Smooth muscle cell (in vitro differentiated cells): ENCODE measurements at regions not wholly inside any gene's neighbourhood (a gene's known extent, or its start where the extent isn't known, plus 50 kb on each side); places are given as distances from the start of the nearest gene placed in this dataset.

Source experiments
- DNase-seq: peaks from one replicate; lab custom pipeline; 2025; ENCODE audit not compliant: unreplicated experiment; lab: John Stamatoyannopoulos, UW
- H2AFZ ChIP-seq: fragments of 200-600 bp; sonication (generic); 2 replicates; pipeline ENCODE4 v1.6.0; 2016; ENCODE audit warnings: antibody characterized with exemption, low read depth, mild to moderate bottlenecking
- H3F3A ChIP-seq: fragments of 200-600 bp; sonication (generic); 2 replicates; pipeline ENCODE4 v1.6.0; 2017; ENCODE audit warnings: antibody characterized with exemption, low read depth
- H3K27ac ChIP-seq: fragments of 200-600 bp; sonication (generic); 2 replicates; pipeline ENCODE4 v1.5.1; 2016; ENCODE audit warnings: low read depth, mild to moderate bottlenecking
- H3K27me3 ChIP-seq: fragments of 200-600 bp; sonication (generic); 2 replicates; pipeline ENCODE4 v1.6.1; 2016; ENCODE audit warnings: low read depth, mild to moderate bottlenecking
- H3K36me3 ChIP-seq: fragments of 200-600 bp; sonication (generic); 2 replicates; pipeline ENCODE4 v1.5.1; 2016; ENCODE audit warnings: low read depth
- H3K4me1 ChIP-seq: fragments of 200-600 bp; sonication (generic); 2 replicates; pipeline ENCODE4 v1.5.1; 2016; ENCODE audit warnings: low read depth
- H3K4me2 ChIP-seq: fragments of 200-600 bp; sonication (generic); 2 replicates; pipeline ENCODE4 v1.6.0; 2016; ENCODE audit warnings: mild to moderate bottlenecking
- H3K4me3 ChIP-seq: fragments of 200-600 bp; sonication (generic); 2 replicates; pipeline ENCODE4 v1.5.1; 2016; ENCODE audit warnings: mild to moderate bottlenecking
- H3K79me2 ChIP-seq: fragments of 200-600 bp; sonication (generic); 2 replicates; pipeline ENCODE4 v1.6.0; 2016; ENCODE audit warnings: low read depth, mild to moderate bottlenecking
- H3K9ac ChIP-seq: fragments of 200-600 bp; sonication (generic); 2 replicates; pipeline ENCODE4 v1.6.0; 2016; ENCODE audit warnings: low read depth
- H3K9me3 ChIP-seq: fragments of 200-600 bp; sonication (generic); replicated peaks from 2 replicates; pipeline ENCODE4 v1.5.1; 2016; ENCODE audit warnings: low read depth
- H4K20me1 ChIP-seq: fragments of 200-600 bp; sonication (generic); 2 replicates; pipeline ENCODE4 v1.6.0; 2016; ENCODE audit warnings: low read depth
- CTCF ChIP-seq: fragments of 200-600 bp; sonication (generic); IDR thresholded peaks from 2 replicates; pipeline ENCODE4 v1.5.1; 2017; ENCODE audit warnings: borderline replicate concordance, mild to moderate bottlenecking, antibody characterized with exemption; ENCODE audit not compliant: insufficient read depth, poor library complexity, severe bottlenecking
- whole genome bisulfite sequencing: methylation state at CpG from one replicate; pipeline ENCODE4 v1.1.7; 2016; ENCODE audit warnings: low lambda C conversion rate; 5-methylcytosine and 5-hydroxymethylcytosine counted together

- Histone ChIP-seq H3K79me2 (no peaks in the 10 kb centered on the region), H4K20me1 (no peaks in the 10 kb centered on the region), H3K27me3 (no peaks in the 10 kb centered on the region), H3K9ac (no peak overlapping the region), H3K4me1 (no peaks in the 10 kb centered on the region), H2AFZ (no peak overlapping the region), H3K4me3 (no peak overlapping the region), H3K36me3 (no peaks in the 10 kb centered on the region), H3F3A (no peaks in the 10 kb centered on the region), H3K4me2 (no peak overlapping the region), H3K27ac (no peak overlapping the region), H3K9me3 (no peaks in the 10 kb centered on the region)
- TF ChIP-seq CTCF: no peak
- 93% methylated on average over 6 of the region's 6 CpGs for WGBS
- DNase-seq: no peak
These were observed 1719.3 kb downstream of the HACE1 start for GRCh38 chr6:103140308-103141027.

GRCh38 chr6:103139377-103139776, 1720.3 kb downstream of the HACE1 start:
- no peak for DNase-seq
- no peak overlapping the region for H2AFZ ChIP-seq
- no peaks in the 10 kb centered on the region for H3K9me3 ChIP-seq
- H3K36me3 ChIP-seq: no peaks in the 10 kb centered on the region
- H3K79me2 ChIP-seq: no peaks in the 10 kb centered on the region
- H3K9ac ChIP-seq: no peak overlapping the region
- H3K27ac ChIP-seq: no peak overlapping the region
- no peak for TF ChIP-seq CTCF
- no peak overlapping the region for H3K4me2 ChIP-seq
- no peaks in the 10 kb centered on the region for H4K20me1 ChIP-seq
- H3F3A ChIP-seq: no peaks in the 10 kb centered on the region
- no peaks in the 10 kb centered on the region for H3K27me3 ChIP-seq
- H3K4me3 ChIP-seq: no peak overlapping the region
- H3K4me1 ChIP-seq: no peaks in the 10 kb centered on the region

GRCh38 chr6:103124471-103124870, 1731.0 kb downstream of the GRIK2 start:
- H3K9ac ChIP-seq: no peak overlapping the region
- 89% methylated on average over 4 of the region's 4 CpGs for WGBS
- H3K27ac ChIP-seq: no peak overlapping the region
- H3K36me3 ChIP-seq: no peaks in the 10 kb centered on the region
- no peaks in the 10 kb centered on the region for H3K27me3 ChIP-seq
- TF ChIP-seq CTCF: no peak
- H3K9me3 ChIP-seq: no peaks in the 10 kb centered on the region
- H3K4me1 ChIP-seq: no peaks in the 10 kb centered on the region
- no peaks in the 10 kb centered on the region for H3K79me2 ChIP-seq
- H3F3A ChIP-seq: no peaks in the 10 kb centered on the region
- no peak overlapping the region for H3K4me3 ChIP-seq
- no peak overlapping the region for H3K4me2 ChIP-seq
- H2AFZ ChIP-seq: no peak overlapping the region
- no peaks in the 10 kb centered on the region for H4K20me1 ChIP-seq
- DNase-seq: no peak
